H1 (cell line): ENCODE measurements at regions not wholly inside any gene's neighbourhood (a gene's known extent, or its start where the extent isn't known, plus 50 kb on each side); places are given as distances from the start of the nearest gene placed in this dataset.

ENCODE experiments used
- FOSL1 ChIP-seq: IDR thresholded peaks from 2 replicates; pipeline ENCODE4 v1.6.1; 2011; ENCODE audit warnings: mild to moderate bottlenecking, low read depth, low read length, moderate library complexity; ENCODE audit not compliant: insufficient read depth
- GABPA ChIP-seq: IDR thresholded peaks from 2 replicates; pipeline ENCODE4 v1.6.1; 2011; ENCODE audit warnings: mild to moderate bottlenecking, low read length, moderate library complexity, borderline replicate concordance; ENCODE audit not compliant: insufficient read depth
- MAFK ChIP-seq: IDR thresholded peaks from 2 replicates; pipeline ENCODE4 v1.6.1; 2012; ENCODE audit warnings: low read depth, mild to moderate bottlenecking, improper control_type of control experiment, low read length
- SIN3A ChIP-seq, 2 experiments: IDR thresholded peaks in 1 of 2; conservative IDR thresholded peaks in 1 of 2; 2 replicates each; pipeline ENCODE4 v1.6.1; 2011 to 2012; ENCODE audit warnings: low read length in 2 of 2, improper control_type of control experiment in 1 of 2, low read depth in 1 of 2, mild to moderate bottlenecking in 1 of 2
- TF ChIP-seq, protein P1 (sequence below), 3 experiments: IDR thresholded peaks; 1 replicate in 2 of 3; 2 replicates in 1 of 3; pipeline versions ENCODE4 v1.5.1 to v1.6.1; 2011; ENCODE audit warnings: low read length in 3 of 3, mild to moderate bottlenecking in 3 of 3, inconsistent platforms in 2 of 3, low read depth in 1 of 3, moderate library complexity in 1 of 3; ENCODE audit not compliant: insufficient read depth in 1 of 3; ENCODE audit errors: control extremely low read depth in 1 of 3

DNA sequence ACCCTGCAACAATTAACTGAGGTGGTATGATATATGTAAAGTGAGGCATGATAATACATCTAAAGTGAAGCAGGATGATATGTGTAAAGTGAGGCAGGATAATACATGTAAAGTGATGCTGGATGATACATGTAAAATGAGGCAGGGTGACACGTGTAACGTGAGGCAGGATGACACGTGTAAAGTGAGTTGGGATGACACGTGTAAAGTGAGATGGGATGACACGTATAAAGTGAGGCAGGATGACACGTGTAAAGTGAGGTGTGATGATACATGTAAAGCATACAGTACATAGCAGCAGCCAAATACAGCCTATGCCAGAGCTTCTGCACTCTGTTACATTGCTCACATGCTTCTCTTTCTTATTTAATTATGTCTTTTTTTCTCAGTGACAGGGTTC, 184.4 kb upstream of the FOXF1 start:
- TF ChIP-seq, protein P1, sequence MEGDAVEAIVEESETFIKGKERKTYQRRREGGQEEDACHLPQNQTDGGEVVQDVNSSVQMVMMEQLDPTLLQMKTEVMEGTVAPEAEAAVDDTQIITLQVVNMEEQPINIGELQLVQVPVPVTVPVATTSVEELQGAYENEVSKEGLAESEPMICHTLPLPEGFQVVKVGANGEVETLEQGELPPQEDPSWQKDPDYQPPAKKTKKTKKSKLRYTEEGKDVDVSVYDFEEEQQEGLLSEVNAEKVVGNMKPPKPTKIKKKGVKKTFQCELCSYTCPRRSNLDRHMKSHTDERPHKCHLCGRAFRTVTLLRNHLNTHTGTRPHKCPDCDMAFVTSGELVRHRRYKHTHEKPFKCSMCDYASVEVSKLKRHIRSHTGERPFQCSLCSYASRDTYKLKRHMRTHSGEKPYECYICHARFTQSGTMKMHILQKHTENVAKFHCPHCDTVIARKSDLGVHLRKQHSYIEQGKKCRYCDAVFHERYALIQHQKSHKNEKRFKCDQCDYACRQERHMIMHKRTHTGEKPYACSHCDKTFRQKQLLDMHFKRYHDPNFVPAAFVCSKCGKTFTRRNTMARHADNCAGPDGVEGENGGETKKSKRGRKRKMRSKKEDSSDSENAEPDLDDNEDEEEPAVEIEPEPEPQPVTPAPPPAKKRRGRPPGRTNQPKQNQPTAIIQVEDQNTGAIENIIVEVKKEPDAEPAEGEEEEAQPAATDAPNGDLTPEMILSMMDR (IDR thresholded peaks at IDR 0.05; ENCODE audit: control extremely low read depth in 1 of 3, insufficient read depth in 1 of 3, low read depth in 1 of 3, low read length in 3 of 3) = no peak
- TF ChIP-seq FOSL1 (no peak), SIN3A (conservative IDR thresholded peaks at IDR 0.05 in 1 of 2, IDR thresholded peaks at IDR 0.05 in 1 of 2; ENCODE audit: low read depth in 1 of 2, low read length in 2 of 2) (no peak), MAFK (no peak), GABPA (no peak)
